ENCODE measurements at regions not wholly inside any gene's neighbourhood (a gene's known extent, or its start where the extent isn't known, plus 50 kb on each side); places are given as distances from the start of the nearest gene placed in this dataset.
A peak's percentile ranks its signal among the peaks of the same experiment; 100 is the strongest.

DNA sequence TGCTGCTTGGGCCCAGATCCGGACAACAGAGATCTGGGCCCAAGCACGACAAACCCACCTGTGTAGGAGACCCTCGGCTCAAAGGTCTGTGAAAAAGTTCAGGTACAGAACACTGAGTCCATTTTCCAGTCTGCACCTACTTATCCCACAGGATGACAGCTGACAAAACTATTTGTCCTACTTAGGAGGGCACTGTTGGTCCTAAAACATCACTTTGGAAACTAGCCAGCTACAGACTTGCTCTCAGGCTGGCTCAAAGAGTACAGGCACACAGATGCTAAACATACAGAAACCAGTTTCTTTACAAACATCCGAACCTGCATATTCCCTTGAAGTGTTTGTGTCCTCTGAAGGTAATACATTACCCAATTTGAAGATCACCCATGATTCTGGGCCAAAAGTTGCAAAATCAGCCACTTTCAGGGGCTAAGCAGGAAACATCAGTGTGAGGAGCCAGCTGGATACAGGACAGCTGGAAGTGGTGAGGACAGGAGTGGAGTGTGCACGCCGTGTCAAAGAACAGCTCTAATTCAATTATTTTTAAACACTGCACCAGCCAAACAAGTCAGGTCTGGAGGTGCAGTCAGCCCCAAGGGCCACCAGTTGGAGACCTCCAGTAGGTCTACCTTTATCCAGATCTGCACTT is 88.5 kb downstream of the NOC3L start:
- TF ChIP-seq EZH2phosphoT487 (conservative IDR thresholded peaks at IDR 0.05; ENCODE audit: low read length), result no peak
- no peak for TF ChIP-seq CTCF (IDR thresholded peaks at IDR 0.05; ENCODE audit: insufficient read depth, low read length, poor library complexity, severe bottlenecking)
- Histone ChIP-seq H2AFZ (ENCODE audit: low read depth, low read length, severe bottlenecking) (no peak overlapping the region), H3K9ac (ENCODE audit: low read length) (no peak overlapping the region), H3K79me2 (ENCODE audit: insufficient read depth, low read length) (no peaks in the 10 kb centered on the region), H3K9me3 (ENCODE audit: insufficient read depth, low read length) (peaks cover 3% of the 10 kb centered on the region; the same call in 1 of the 2 replicates), H4K20me1 (ENCODE audit: low read depth, low read length) (no peaks in the 10 kb centered on the region), H3K36me3 (ENCODE audit: low read length) (no peaks in the 10 kb centered on the region), H3K4me3 (ENCODE audit: insufficient read depth, low read length, poor library complexity, severe bottlenecking) (no peak overlapping the region), H3K27ac (ENCODE audit: low read depth, low read length) (no peak overlapping the region), H3F3A (ENCODE audit: insufficient read depth) (no peaks in the 10 kb centered on the region), H3K9me2 (replicated peaks; ENCODE audit: insufficient read depth, low read length) (no peaks in the 10 kb centered on the region), H3K27me3 (ENCODE audit: low read length) (no peaks in the 10 kb centered on the region), H3K4me2 (ENCODE audit: low read depth, low read length, poor library complexity, severe bottlenecking) (no peak overlapping the region)

GRCh38 chr10:94276140-94276539 is 86.6 kb downstream of the NOC3L start:
- Histone ChIP-seq H3K27ac (ENCODE audit: low read depth, low read length) (no peak overlapping the region), H3K9ac (ENCODE audit: low read length) (no peak overlapping the region), H2AFZ (ENCODE audit: low read depth, low read length, severe bottlenecking) (no peak overlapping the region), H3F3A (ENCODE audit: insufficient read depth) (no peaks in the 10 kb centered on the region), H3K9me2 (replicated peaks; ENCODE audit: insufficient read depth, low read length) (no peaks in the 10 kb centered on the region), H3K27me3 (ENCODE audit: low read length) (no peaks in the 10 kb centered on the region), H4K20me1 (ENCODE audit: low read depth, low read length) (no peaks in the 10 kb centered on the region), H3K4me3 (ENCODE audit: insufficient read depth, low read length, poor library complexity, severe bottlenecking) (no peak overlapping the region), H3K9me3 (ENCODE audit: insufficient read depth, low read length) (peaks cover 3% of the 10 kb centered on the region; the same call in 1 of the 2 replicates), H3K4me2 (ENCODE audit: low read depth, low read length, poor library complexity, severe bottlenecking) (no peak overlapping the region), H3K36me3 (ENCODE audit: low read length) (no peaks in the 10 kb centered on the region), H3K79me2 (ENCODE audit: insufficient read depth, low read length) (no peaks in the 10 kb centered on the region)
- no peak for TF ChIP-seq EZH2phosphoT487 (conservative IDR thresholded peaks at IDR 0.05; ENCODE audit: low read length)
- no peak for TF ChIP-seq CTCF (IDR thresholded peaks at IDR 0.05; ENCODE audit: insufficient read depth, low read length, poor library complexity, severe bottlenecking)

DNA sequence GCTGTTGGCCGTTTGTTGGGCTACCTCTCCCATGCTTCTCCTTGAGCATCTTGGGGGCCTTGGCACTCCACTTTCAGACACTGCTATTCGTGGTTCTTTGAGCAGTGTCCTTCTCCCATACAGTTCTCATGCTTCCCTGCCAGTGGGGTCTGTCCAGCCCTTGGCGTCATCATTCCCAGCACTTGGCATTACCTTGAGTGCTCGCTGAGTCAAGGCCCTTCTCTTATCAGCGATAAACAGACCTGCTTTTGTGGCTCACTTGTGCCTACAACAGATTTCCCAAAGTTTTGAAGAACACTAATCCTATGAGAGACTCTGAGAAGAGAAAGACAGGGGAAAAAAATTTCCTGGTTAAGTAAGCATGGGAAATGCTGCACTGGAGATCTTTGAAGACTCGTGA is 85.3 kb downstream of the NOC3L start:
- H3K27ac ChIP-seq (ENCODE audit: low read depth, low read length), result no peak overlapping the region
- no peak overlapping the region for H3K4me2 ChIP-seq (ENCODE audit: low read depth, low read length, poor library complexity, severe bottlenecking)
- H3F3A ChIP-seq (ENCODE audit: insufficient read depth), result no peaks in the 10 kb centered on the region
- no peak overlapping the region for H3K9ac ChIP-seq (ENCODE audit: low read length)
- no peak for TF ChIP-seq EZH2phosphoT487 (conservative IDR thresholded peaks at IDR 0.05; ENCODE audit: low read length)
- no peaks in the 10 kb centered on the region for H4K20me1 ChIP-seq (ENCODE audit: low read depth, low read length)
- no peaks in the 10 kb centered on the region for H3K79me2 ChIP-seq (ENCODE audit: insufficient read depth, low read length)
- H3K27me3 ChIP-seq (ENCODE audit: low read length), result no peaks in the 10 kb centered on the region
- no peaks in the 10 kb centered on the region for H3K36me3 ChIP-seq (ENCODE audit: low read length)
- H2AFZ ChIP-seq (ENCODE audit: low read depth, low read length, severe bottlenecking), result no peak overlapping the region
- no peak overlapping the region for H3K4me3 ChIP-seq (ENCODE audit: insufficient read depth, low read length, poor library complexity, severe bottlenecking)
- peaks cover 2% of the 10 kb centered on the region; the same call in 1 of the 2 replicates for H3K9me3 ChIP-seq (ENCODE audit: insufficient read depth, low read length)
- H3K9me2 ChIP-seq (replicated peaks; ENCODE audit: insufficient read depth, low read length), result no peaks in the 10 kb centered on the region

- Histone ChIP-seq H3F3A (ENCODE audit: insufficient read depth) (no peaks in the 10 kb centered on the region), H3K27me3 (ENCODE audit: low read length) (no peaks in the 10 kb centered on the region), H3K27ac (ENCODE audit: low read depth, low read length) (no peak overlapping the region), H3K4me2 (ENCODE audit: low read depth, low read length, poor library complexity, severe bottlenecking) (no peak overlapping the region), H3K9me2 (replicated peaks; ENCODE audit: insufficient read depth, low read length) (no peaks in the 10 kb centered on the region), H3K4me3 (ENCODE audit: insufficient read depth, low read length, poor library complexity, severe bottlenecking) (no peak overlapping the region), H3K36me3 (ENCODE audit: low read length) (no peaks in the 10 kb centered on the region), H3K9me3 (ENCODE audit: insufficient read depth, low read length) (no peaks in the 10 kb centered on the region), H4K20me1 (ENCODE audit: low read depth, low read length) (no peaks in the 10 kb centered on the region), H3K9ac (ENCODE audit: low read length) (no peak overlapping the region), H2AFZ (ENCODE audit: low read depth, low read length, severe bottlenecking) (no peak overlapping the region), H3K79me2 (ENCODE audit: insufficient read depth, low read length) (no peaks in the 10 kb centered on the region)
- TF ChIP-seq EZH2phosphoT487 (conservative IDR thresholded peaks at IDR 0.05; ENCODE audit: low read length) (no peak), CTCF (IDR thresholded peaks at IDR 0.05; ENCODE audit: insufficient read depth, low read length, poor library complexity, severe bottlenecking) (peak; percentile 75)
These were observed 82.7 kb downstream of the NOC3L start for GRCh38 chr10:94279835-94280709.
